Uterus (tissue), 2 donors: ENCODE measurements at regions not wholly inside any gene's neighbourhood (a gene's known extent, or its start where the extent isn't known, plus 50 kb on each side); places are given as distances from the start of the nearest gene placed in this dataset.

Experiments used
- POLR2A ChIP-seq, 2 donors: fragments of 450-650 bp; IDR thresholded peaks; one replicate each; pipeline ENCODE4 v1.6.1; 2016; ENCODE audit warnings: antibody characterized with exemption in 2 of 2, mild to moderate bottlenecking in 1 of 2, moderate library complexity in 1 of 2
- TF ChIP-seq, protein P1 (sequence below), 4 experiments: fragments of 200-600 bp in 2 of 4; fragments of 450-650 bp in 2 of 4; sonication (generic) in 2 of 4; IDR thresholded peaks; one replicate each; pipeline ENCODE4 v1.5.1; 2016 to 2019; ENCODE audit warnings: antibody characterized with exemption in 4 of 4, mild to moderate bottlenecking in 2 of 4, moderate library complexity in 1 of 4

GRCh38 chr7:31258391-31258790, 82.1 kb downstream of the NEUROD6 start:
- TF ChIP-seq, protein P1, sequence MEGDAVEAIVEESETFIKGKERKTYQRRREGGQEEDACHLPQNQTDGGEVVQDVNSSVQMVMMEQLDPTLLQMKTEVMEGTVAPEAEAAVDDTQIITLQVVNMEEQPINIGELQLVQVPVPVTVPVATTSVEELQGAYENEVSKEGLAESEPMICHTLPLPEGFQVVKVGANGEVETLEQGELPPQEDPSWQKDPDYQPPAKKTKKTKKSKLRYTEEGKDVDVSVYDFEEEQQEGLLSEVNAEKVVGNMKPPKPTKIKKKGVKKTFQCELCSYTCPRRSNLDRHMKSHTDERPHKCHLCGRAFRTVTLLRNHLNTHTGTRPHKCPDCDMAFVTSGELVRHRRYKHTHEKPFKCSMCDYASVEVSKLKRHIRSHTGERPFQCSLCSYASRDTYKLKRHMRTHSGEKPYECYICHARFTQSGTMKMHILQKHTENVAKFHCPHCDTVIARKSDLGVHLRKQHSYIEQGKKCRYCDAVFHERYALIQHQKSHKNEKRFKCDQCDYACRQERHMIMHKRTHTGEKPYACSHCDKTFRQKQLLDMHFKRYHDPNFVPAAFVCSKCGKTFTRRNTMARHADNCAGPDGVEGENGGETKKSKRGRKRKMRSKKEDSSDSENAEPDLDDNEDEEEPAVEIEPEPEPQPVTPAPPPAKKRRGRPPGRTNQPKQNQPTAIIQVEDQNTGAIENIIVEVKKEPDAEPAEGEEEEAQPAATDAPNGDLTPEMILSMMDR (IDR thresholded peaks at IDR 0.05) = no peak
- TF ChIP-seq POLR2A (IDR thresholded peaks at IDR 0.05) = no peak
